ENCODE measurements at regions not wholly inside any gene's neighbourhood (a gene's known extent, or its start where the extent isn't known, plus 50 kb on each side); places are given as distances from the start of the nearest gene placed in this dataset.
A peak's percentile ranks its signal among the peaks of the same experiment; 100 is the strongest.

- ATAC-seq (no peak), FAIRE-seq (no peak), DNase-seq (ENCODE audit: low read depth in 1 of 2, low spot score in 1 of 2) (no peak)
- 1% methylated on average over 7 of the region's 7 CpGs for WGBS (ENCODE audit: missing lambda C conversion rate)
- ChIA-PET POLR2A (no interaction called here), CTCF (no interaction called here)
- Histone ChIP-seq H3K4me1 (no peaks in the 10 kb centered on the region), H3K9me3 (no peaks in the 10 kb centered on the region), H3K4me2 (no peak overlapping the region), H3K4me3 (no peak overlapping the region), H3K27ac (no peak overlapping the region)
- no peak for TF ChIP-seq FOSL2 (IDR thresholded peaks at IDR 0.05)
- no peak for TF ChIP-seq FOSL2 (CRISPR knock-in tag; IDR thresholded peaks at IDR 0.05)
- no peak for TF ChIP-seq RFX5 (IDR thresholded peaks at IDR 0.05)
- peak; percentile 80 for TF ChIP-seq MAFK (IDR thresholded peaks at IDR 0.05; ENCODE audit: partially characterized antibody)
Measured at GRCh38 chr16:17691106-17691898, 220.5 kb upstream of the XYLT1 start.

- ChIA-PET CTCF (no interaction called here), POLR2A (no interaction called here)
- Histone ChIP-seq H3K4me3 (no peak overlapping the region), H3K27ac (no peak overlapping the region), H3K4me1 (no peaks in the 10 kb centered on the region), H3K4me2 (no peak overlapping the region), H3K9me3 (no peaks in the 10 kb centered on the region)
- ATAC-seq (no peak), DNase-seq (ENCODE audit: low read depth in 1 of 2, low spot score in 1 of 2) (no peak), FAIRE-seq (no peak)
- TF ChIP-seq NR3C1 (IDR thresholded peaks at IDR 0.05) (no peak), MAFK (IDR thresholded peaks at IDR 0.05; ENCODE audit: partially characterized antibody) (peak; percentile 97)
Measured at GRCh38 chr16:17685447-17685846, 214.7 kb upstream of the XYLT1 start.

GRCh38 chr16:17683281-17683680, 212.5 kb upstream of the XYLT1 start:
- 1% methylated on average over 3 of the region's 3 CpGs for WGBS (ENCODE audit: missing lambda C conversion rate)
- Histone ChIP-seq H3K4me1 (no peaks in the 10 kb centered on the region), H3K27ac (no peak overlapping the region), H3K9me3 (no peaks in the 10 kb centered on the region), H3K4me3 (no peak overlapping the region), H3K4me2 (no peak overlapping the region)
- no peak for FAIRE-seq
- TF ChIP-seq NR3C1 (IDR thresholded peaks at IDR 0.05) (no peak), ZC3H11A (IDR thresholded peaks at IDR 0.05) (no peak), MAFK (IDR thresholded peaks at IDR 0.05; ENCODE audit: partially characterized antibody) (no peak), REST (IDR thresholded peaks at IDR 0.05) (no peak), ZNF302 (CRISPR knock-in tag; IDR thresholded peaks at IDR 0.05) (no peak), CBX2 (IDR thresholded peaks at IDR 0.05; ENCODE audit: borderline replicate concordance, low read depth) (no peak)
- no peak for DNase-seq (ENCODE audit: low read depth in 1 of 2, low spot score in 1 of 2)
- ATAC-seq, result no peak
- POLR2A ChIA-PET, result no interaction called here
- CTCF ChIA-PET, result no interaction called here

GRCh38 chr16:17676171-17676570, 205.4 kb upstream of the XYLT1 start:
- TF ChIP-seq ZNF302 (CRISPR knock-in tag; IDR thresholded peaks at IDR 0.05), result no peak
- TF ChIP-seq POLR2A (IDR thresholded peaks at IDR 0.05; ENCODE audit: low read length), result no peak
- TF ChIP-seq HOXA7 (CRISPR knock-in tag; IDR thresholded peaks at IDR 0.05), result no peak
- DNase-seq (ENCODE audit: low read depth in 1 of 2, low spot score in 1 of 2), result no peak
- Histone ChIP-seq H3K4me2 (no peak overlapping the region), H3K9me3 (no peaks in the 10 kb centered on the region), H3K4me1 (no peaks in the 10 kb centered on the region), H3K27ac (no peak overlapping the region), H3K4me3 (no peak overlapping the region)
- WGBS (ENCODE audit: missing lambda C conversion rate), result 41% methylated on average over 3 of the region's 3 CpGs
- FAIRE-seq, result no peak
- POLR2A ChIA-PET, result no interaction called here
- no peak for ATAC-seq
- CTCF ChIA-PET, result no interaction called here

GRCh38 chr16:17668386-17668785, 197.6 kb upstream of the XYLT1 start:
- TF ChIP-seq ESRRA (IDR thresholded peaks at IDR 0.05; ENCODE audit: borderline replicate concordance, low read length), result no peak
- no peak for TF ChIP-seq MAFK (IDR thresholded peaks at IDR 0.05; ENCODE audit: partially characterized antibody)
- no peak for TF ChIP-seq RCOR1 (IDR thresholded peaks at IDR 0.05; ENCODE audit: low read depth, low read length)
- no peak for TF ChIP-seq RFX5 (IDR thresholded peaks at IDR 0.05)
- TF ChIP-seq HDAC2 (IDR thresholded peaks at IDR 0.05), result no peak
- no peak for TF ChIP-seq CHD2 (IDR thresholded peaks at IDR 0.05; ENCODE audit: low read length, partially characterized antibody)
- TF ChIP-seq ELK1 (IDR thresholded peaks at IDR 0.05; ENCODE audit: low read depth, low read length), result no peak
- TF ChIP-seq EHMT2 (IDR thresholded peaks at IDR 0.05; ENCODE audit: low read depth), result no peak
- 0% methylated on average over 3 of the region's 3 CpGs for WGBS (ENCODE audit: missing lambda C conversion rate)
- H3K27ac ChIP-seq, result no peak overlapping the region

More at GRCh38 chr16:17668386-17668785, 197.6 kb upstream of the XYLT1 start:
- no peak overlapping the region for H3K4me3 ChIP-seq
- CTCF ChIA-PET, result interaction anchor here (1.1 kb wide), 1 partner anchor 10 kb away, joined by 3 read pairs; no protein-coding TSS in a partner anchor
- H3K9me3 ChIP-seq, result no peaks in the 10 kb centered on the region
- ATAC-seq, result no peak
- POLR2A ChIA-PET, result no interaction called here
- no peak for DNase-seq (ENCODE audit: low read depth in 1 of 2, low spot score in 1 of 2)
- H3K4me1 ChIP-seq, result no peaks in the 10 kb centered on the region
- H3K4me2 ChIP-seq, result no peak overlapping the region
- FAIRE-seq, result no peak
